Thyroid gland (tissue), 4 donors: ENCODE measurements at regions not wholly inside any gene's neighbourhood (a gene's known extent, or its start where the extent isn't known, plus 50 kb on each side); places are given as distances from the start of the nearest gene placed in this dataset.

Experiments used
- DNase-seq, 2 donors: peaks; one replicate each; pipeline ENCODE4 v3.0.0-alpha.2; 2019
- H3K27ac ChIP-seq, 3 donors: fragments of 200-600 bp; sonication (generic); 1 replicate in 2 of 3; 2 replicates in 1 of 3; pipeline ENCODE4 v1.5.1; 2016 to 2019; ENCODE audit warnings: mild to moderate bottlenecking in 1 of 3, moderate library complexity in 1 of 3
- H3K27me3 ChIP-seq: fragments of 200-600 bp; sonication (generic); one replicate; pipeline ENCODE4 v1.5.1; 2019
- H3K36me3 ChIP-seq, 2 donors: fragments of 200-600 bp; sonication (generic); one replicate each; pipeline ENCODE4 v1.5.1; 2016 to 2019
- H3K4me1 ChIP-seq, 2 donors: fragments of 200-600 bp; sonication (generic); one replicate each; pipeline ENCODE4 v1.5.1; 2017 to 2019
- H3K4me3 ChIP-seq, 3 donors: fragments of 200-600 bp; sonication (generic); replicated peaks in 1 of 3; 1 replicate in 2 of 3; 2 replicates in 1 of 3; pipeline ENCODE4 v1.5.1; 2016; ENCODE audit warnings: mild to moderate bottlenecking in 1 of 3
- H3K9me3 ChIP-seq: fragments of 200-600 bp; sonication (generic); one replicate; pipeline ENCODE4 v1.5.1; 2017
- CTCF ChIP-seq, 6 experiments: fragments of 200-600 bp in 3 of 6; fragments of 450-650 bp in 3 of 6; sonication (generic) in 3 of 6; IDR thresholded peaks; one replicate each; pipeline ENCODE4 v1.5.1; 2016 to 2019; ENCODE audit warnings: antibody characterized with exemption in 6 of 6, mild to moderate bottlenecking in 2 of 6, inconsistent platforms in 1 of 6, moderate library complexity in 1 of 6
- POLR2A ChIP-seq, 2 donors: fragments of 450-650 bp; IDR thresholded peaks; one replicate each; pipeline ENCODE4 v1.6.1; 2017; ENCODE audit warnings: antibody characterized with exemption in 2 of 2, mild to moderate bottlenecking in 2 of 2, moderate library complexity in 1 of 2
- WGBS, 2 donors: methylation state at CpG; one replicate each; pipeline ENCODE4 v1.1.5; 2017; 5-methylcytosine and 5-hydroxymethylcytosine counted together
- intact Hi-C: fragments of 100-400 bp; cut with DNase I; formaldehyde crosslinking; loops from one replicate; pipeline ENCODE4 v1.15.1; 2023

GRCh38 chr2:16840496-16841172 lies 175.0 kb upstream of the CYRIA start:
- WGBS, 2 donors = 71% methylated on average over 9 of the region's 9 CpGs
- Histone ChIP-seq H3K4me1 (no peaks in the 10 kb centered on the region), H3K4me3 (no peak overlapping the region), H3K36me3 (no peaks in the 10 kb centered on the region), H3K9me3 (no peaks in the 10 kb centered on the region), H3K27me3 (no peaks in the 10 kb centered on the region), H3K27ac (no peak overlapping the region)
- TF ChIP-seq CTCF (IDR thresholded peaks at IDR 0.05) = no peak
- TF ChIP-seq POLR2A (IDR thresholded peaks at IDR 0.05) = no peak
- intact Hi-C loops = no loop called here
- no peak for DNase-seq

- no peak overlapping the region for H3K27ac ChIP-seq
- no peak overlapping the region for H3K4me3 ChIP-seq
- intact Hi-C loops = no loop called here
- H3K9me3 ChIP-seq = no peaks in the 10 kb centered on the region
- H3K4me1 ChIP-seq = no peaks in the 10 kb centered on the region
- no peak for DNase-seq
- no peak for TF ChIP-seq CTCF (IDR thresholded peaks at IDR 0.05)
- no peak for TF ChIP-seq POLR2A (IDR thresholded peaks at IDR 0.05)
- no peaks in the 10 kb centered on the region for H3K27me3 ChIP-seq
- no peaks in the 10 kb centered on the region for H3K36me3 ChIP-seq
These were observed 167.3 kb upstream of the CYRIA start for GRCh38 chr2:16832910-16833309.

DNA sequence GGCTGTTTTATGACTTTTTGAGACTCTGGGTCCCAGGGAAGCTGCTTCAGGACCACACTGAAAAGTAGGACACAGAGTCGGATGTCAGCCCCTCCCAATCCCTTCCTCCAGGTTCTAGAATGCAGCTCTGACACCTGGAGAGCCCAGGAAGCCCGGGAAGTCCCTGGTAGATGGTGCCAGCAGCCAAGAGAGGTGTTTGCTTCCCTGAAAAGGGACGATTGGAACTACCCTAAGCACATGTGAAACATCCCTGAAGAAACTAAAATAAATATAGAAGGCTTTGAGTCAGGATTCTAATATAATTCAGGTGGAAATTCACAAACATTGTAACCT lies 163.2 kb upstream of the CYRIA start:
- WGBS, 2 donors = 15 to 42% methylated on average over 3 of the region's 3 CpGs
- intact Hi-C loops = no loop called here
- H3K4me1 ChIP-seq = no peaks in the 10 kb centered on the region
- H3K36me3 ChIP-seq = no peaks in the 10 kb centered on the region
- TF ChIP-seq POLR2A (IDR thresholded peaks at IDR 0.05) = no peak
- TF ChIP-seq CTCF (IDR thresholded peaks at IDR 0.05) = no peak
- no peak for DNase-seq
- H3K27me3 ChIP-seq = no peaks in the 10 kb centered on the region
- no peaks in the 10 kb centered on the region for H3K9me3 ChIP-seq
- H3K4me3 ChIP-seq = no peak overlapping the region
- H3K27ac ChIP-seq = no peak overlapping the region

GRCh38 chr2:16828044-16828827 lies 162.6 kb upstream of the CYRIA start:
- intact Hi-C loops = no loop called here
- no peaks in the 10 kb centered on the region for H3K4me1 ChIP-seq
- TF ChIP-seq POLR2A (IDR thresholded peaks at IDR 0.05) (no peak), CTCF (IDR thresholded peaks at IDR 0.05) (no peak)
- H3K9me3 ChIP-seq = no peaks in the 10 kb centered on the region
- H3K36me3 ChIP-seq = no peaks in the 10 kb centered on the region
- no peak overlapping the region for H3K27ac ChIP-seq
- H3K4me3 ChIP-seq = no peak overlapping the region
- no peaks in the 10 kb centered on the region for H3K27me3 ChIP-seq
- no peak for DNase-seq
- 72 to 82% methylated on average over 7 of the region's 7 CpGs for WGBS, 2 donors

- H3K9me3 ChIP-seq = no peaks in the 10 kb centered on the region
- WGBS, 2 donors = 91 to 94% methylated on average over 1 of the region's 1 CpG
- intact Hi-C loops = no loop called here
- no peak overlapping the region for H3K27ac ChIP-seq
- no peaks in the 10 kb centered on the region for H3K4me1 ChIP-seq
- no peak for TF ChIP-seq POLR2A (IDR thresholded peaks at IDR 0.05)
- TF ChIP-seq CTCF (IDR thresholded peaks at IDR 0.05) = no peak
- no peaks in the 10 kb centered on the region for H3K36me3 ChIP-seq
- H3K27me3 ChIP-seq = no peaks in the 10 kb centered on the region
- DNase-seq = no peak
- no peak overlapping the region for H3K4me3 ChIP-seq
These were observed 158.8 kb upstream of the CYRIA start for GRCh38 chr2:16824472-16824871.
